Spleen (tissue), 11 donors: ENCODE measurements at regions not wholly inside any gene's neighbourhood (a gene's known extent, or its start where the extent isn't known, plus 50 kb on each side); places are given as distances from the start of the nearest gene placed in this dataset.
A peak's percentile ranks its signal among the peaks of the same experiment; 100 is the strongest.

ENCODE experiments used
- DNase-seq: peaks from one replicate; pipeline ENCODE4 v3.0.0-alpha.2; 2020
- H3K27ac ChIP-seq, 8 donors: fragments of 200-600 bp; sonication (generic) in 7 of 8; 1 replicate in 4 of 8; 2 replicates in 4 of 8; pipeline versions ENCODE4 v1.5.0 to v1.8.0; 2016 to 2021; ENCODE audit warnings: inconsistent platforms in 4 of 8, mild to moderate bottlenecking in 4 of 8, moderate library complexity in 1 of 8
- H3K27me3 ChIP-seq, 7 donors: fragments of 200-600 bp; sonication (generic) in 6 of 7; replicated peaks in 1 of 7; 1 replicate in 4 of 7; 2 replicates in 3 of 7; pipeline versions ENCODE4 v1.5.0 to v1.8.0; 2016 to 2021; ENCODE audit warnings: inconsistent platforms in 3 of 7, mild to moderate bottlenecking in 1 of 7
- H3K36me3 ChIP-seq, 6 donors: fragments of 200-600 bp; sonication (generic) in 5 of 6; 1 replicate in 4 of 6; 2 replicates in 2 of 6; pipeline versions ENCODE4 v1.5.0 to v1.8.0; 2016 to 2021; ENCODE audit warnings: inconsistent platforms in 2 of 6
- H3K4me1 ChIP-seq, 6 donors: fragments of 200-600 bp; sonication (generic) in 5 of 6; 1 replicate in 3 of 6; 2 replicates in 3 of 6; pipeline versions ENCODE4 v1.5.0 to v1.8.0; 2016 to 2021; ENCODE audit warnings: inconsistent platforms in 3 of 6
- H3K4me3 ChIP-seq, 8 donors: fragments of 200-600 bp; sonication (generic) in 7 of 8; 1 replicate in 4 of 8; 2 replicates in 4 of 8; pipeline versions ENCODE4 v1.5.0 to v1.8.0; 2016 to 2021; ENCODE audit warnings: inconsistent platforms in 4 of 8, mild to moderate bottlenecking in 4 of 8, moderate library complexity in 2 of 8
- H3K9me3 ChIP-seq, 8 donors: fragments of 200-600 bp; sonication (generic) in 7 of 8; 1 replicate in 4 of 8; 2 replicates in 4 of 8; pipeline versions ENCODE4 v1.5.0 to v1.8.0; 2016 to 2021; ENCODE audit warnings: inconsistent platforms in 4 of 8
- CTCF ChIP-seq, 11 experiments: fragments of 200-600 bp in 7 of 11; fragments of 450-650 bp in 4 of 11; sonication (generic) in 4 of 11; IDR thresholded peaks in 8 of 11; conservative IDR thresholded peaks in 3 of 11; 1 replicate in 7 of 11; 2 replicates in 4 of 11; pipeline versions ENCODE4 v1.4.0 to v1.8.0; 2016 to 2021; ENCODE audit warnings: antibody characterized with exemption in 11 of 11, inconsistent platforms in 4 of 11, mild to moderate bottlenecking in 1 of 11
- POLR2A ChIP-seq, 3 donors: fragments of 450-650 bp; IDR thresholded peaks; one replicate each; pipeline ENCODE4 v1.5.1; 2017; ENCODE audit warnings: antibody characterized with exemption in 3 of 3, mild to moderate bottlenecking in 1 of 3
- POLR2AphosphoS5 ChIP-seq, 3 donors: sonication (generic); formaldehyde crosslinking; IDR thresholded peaks; one replicate each; pipeline ENCODE4 v1.5.1; 2017; ENCODE audit warnings: antibody characterized with exemption in 3 of 3
- WGBS, 5 donors: extraction: QIAGEN DNeasy Blood & Tissue Kit in 3 of 5; methylation state at CpG; one replicate each; pipeline versions ENCODE4 v1.1.5 to v1.1.7; 2013 to 2018; 5-methylcytosine and 5-hydroxymethylcytosine counted together
- intact Hi-C: fragments of 100-400 bp; cut with DNase I; formaldehyde crosslinking; loops from one replicate; pipeline ENCODE4 v1.15.0; 2023; ENCODE audit warnings: low total_unique reads
- donor health status: healthy with polysubstance abuse.
- donor health status: DM: no; HTN: no; CAD: no; lungs with moderate emphysema.
- donor health status: DM: no; HTN: no; CAD: no.
- donor health status: Bipolar disorder and iron deficiency.
- donor health status: healthy.
- donor health status: DM: no; HTN: no; CAD: no.
- donor health status: DM: yes; HTN: yes; CAD: no.

DNA sequence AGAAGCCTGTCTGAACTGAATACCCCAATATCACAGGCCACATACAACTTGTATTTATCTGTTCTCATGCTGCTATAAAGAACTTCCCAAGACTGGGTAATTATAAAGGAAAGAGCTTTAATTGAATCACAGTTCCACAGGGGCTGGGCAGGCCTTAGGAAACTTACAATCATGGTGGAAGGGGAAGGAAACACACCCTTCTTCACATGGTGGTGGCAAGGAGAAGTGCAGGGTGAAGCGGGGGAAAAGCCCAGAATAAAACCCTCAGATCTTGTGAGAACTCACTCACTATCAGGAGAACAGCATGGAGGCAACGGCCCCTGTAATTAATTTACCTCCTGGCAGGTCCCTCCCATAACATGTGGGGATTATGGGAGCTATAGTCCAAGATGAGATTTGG lies 50.3 kb upstream of the FNDC1 start:
- no peak overlapping the region for H3K4me3 ChIP-seq
- TF ChIP-seq CTCF (IDR thresholded peaks at IDR 0.05 in 8 of 11, conservative IDR thresholded peaks at IDR 0.05 in 3 of 11) (peak in 6 of 11 experiments; percentile 5 to 35 (median 28)), POLR2A (IDR thresholded peaks at IDR 0.05) (no peak)
- peak overlapping the region in 5 of 8 donors; percentile 22 to 92 (median 85) for H3K27ac ChIP-seq
- no peaks in the 10 kb centered on the region for H3K27me3 ChIP-seq
- peaks cover 10 to 64% (median 51%) of the 10 kb centered on the region in 6 donors for H3K4me1 ChIP-seq
- intact Hi-C loops, result no loop called here
- 47 to 74% (median 57%) methylated on average over 2 of the region's 2 CpGs for WGBS, 5 donors
- no peaks in the 10 kb centered on the region for H3K9me3 ChIP-seq
- no peak for DNase-seq
- no peaks in the 10 kb centered on the region for H3K36me3 ChIP-seq

- no peak for DNase-seq
- Histone ChIP-seq H3K27me3 (no peaks in the 10 kb centered on the region), H3K9me3 (no peaks in the 10 kb centered on the region), H3K27ac (peak overlapping the region; percentile 68 to 92 (median 83)), H3K4me3 (no peak overlapping the region), H3K4me1 (peaks cover 10 to 74% (median 57%) of the 10 kb centered on the region in 6 donors), H3K36me3 (no peaks in the 10 kb centered on the region)
- no peak for TF ChIP-seq CTCF (IDR thresholded peaks at IDR 0.05 in 8 of 11, conservative IDR thresholded peaks at IDR 0.05 in 3 of 11)
- peak in 2 of 3 donors; percentile 57 to 75 for TF ChIP-seq POLR2AphosphoS5 (IDR thresholded peaks at IDR 0.05)
- WGBS, 5 donors, result 47 to 77% (median 50%) methylated on average over 5 of the region's 5 CpGs
- intact Hi-C loops, result no loop called here
These were observed 51.6 kb upstream of the FNDC1 start for GRCh38 chr6:159117563-159117962.

DNA sequence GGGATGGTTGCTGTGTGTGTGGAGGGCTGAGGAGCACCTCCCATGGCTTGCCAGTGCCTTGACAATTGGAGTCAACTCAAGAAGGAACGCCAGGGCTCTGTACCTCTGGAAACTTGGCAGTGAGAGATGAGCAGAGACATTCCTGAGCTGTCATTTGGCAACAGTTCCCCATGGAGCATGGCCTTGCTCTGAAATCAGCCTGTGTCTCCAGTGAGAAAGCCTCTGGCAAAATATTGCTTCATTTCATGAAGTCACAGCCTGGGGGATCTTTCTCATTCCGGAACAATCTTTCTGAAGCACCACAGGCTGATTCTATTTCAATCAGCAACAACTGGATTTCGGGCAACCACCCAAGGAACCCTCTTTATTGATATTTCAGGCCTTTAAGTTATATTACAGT lies 52.2 kb upstream of the FNDC1 start:
- peaks cover 10 to 74% (median 57%) of the 10 kb centered on the region in 6 donors for H3K4me1 ChIP-seq
- DNase-seq, result no peak
- H3K4me3 ChIP-seq, result no peak overlapping the region
- H3K27ac ChIP-seq, result peak overlapping the region; percentile 68 to 92 (median 83)
- H3K27me3 ChIP-seq, result no peaks in the 10 kb centered on the region
- TF ChIP-seq CTCF (IDR thresholded peaks at IDR 0.05 in 8 of 11, conservative IDR thresholded peaks at IDR 0.05 in 3 of 11) (no peak), POLR2AphosphoS5 (IDR thresholded peaks at IDR 0.05) (no peak), POLR2A (IDR thresholded peaks at IDR 0.05) (no peak)
- WGBS, 5 donors, result 66 to 84% (median 76%) methylated on average over 3 of the region's 3 CpGs
- intact Hi-C loops, result no loop called here
- no peaks in the 10 kb centered on the region for H3K36me3 ChIP-seq
- H3K9me3 ChIP-seq, result no peaks in the 10 kb centered on the region

DNA sequence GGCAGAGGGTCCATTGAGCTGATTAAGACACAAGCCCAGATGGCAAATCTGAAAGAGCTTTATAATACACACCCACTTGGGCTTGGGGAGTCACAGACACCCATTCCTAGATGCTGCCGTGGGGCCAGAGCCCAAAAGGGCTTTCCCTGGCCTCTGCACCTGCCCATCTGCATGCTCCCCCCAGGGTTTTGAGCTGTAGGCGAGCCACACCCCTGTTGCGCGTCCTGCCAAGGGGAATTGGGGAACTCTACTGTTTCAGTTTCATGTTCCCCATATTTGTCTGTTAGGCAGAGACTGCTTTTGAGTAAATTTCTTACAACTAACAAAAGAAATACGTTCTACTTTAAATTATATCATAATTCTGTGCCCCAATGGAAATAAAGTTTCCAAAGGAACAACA lies 52.9 kb upstream of the FNDC1 start:
- intact Hi-C loops, result no loop called here
- Histone ChIP-seq H3K27me3 (no peaks in the 10 kb centered on the region), H3K36me3 (no peaks in the 10 kb centered on the region), H3K9me3 (no peaks in the 10 kb centered on the region), H3K4me3 (no peak overlapping the region), H3K4me1 (peaks cover 10 to 74% (median 57%) of the 10 kb centered on the region in 6 donors), H3K27ac (peak overlapping the region; percentile 68 to 92 (median 83))
- WGBS, 5 donors, result 35 to 47% (median 44%) methylated on average over 5 of the region's 5 CpGs
- TF ChIP-seq POLR2AphosphoS5 (IDR thresholded peaks at IDR 0.05) (peak; percentile 41 to 70 (median 62)), CTCF (IDR thresholded peaks at IDR 0.05 in 8 of 11, conservative IDR thresholded peaks at IDR 0.05 in 3 of 11) (no peak)
- DNase-seq, result peak; percentile 90
